GM21526 (cell line): ENCODE measurements at regions not wholly inside any gene's neighbourhood (a gene's known extent, or its start where the extent isn't known, plus 50 kb on each side); places are given as distances from the start of the nearest gene placed in this dataset.
A peak's percentile ranks its signal among the peaks of the same experiment; 100 is the strongest.
"Not testable (repeated sequence)": the region's sequence is repeated elsewhere in the genome, so short reads cannot be mapped to it uniquely, and the experiment has no call there.

Experiments
- ATAC-seq: cut with Tn5 transposase; IDR thresholded peaks from one replicate; pipeline ENCODE4 v1.9.1; 2021; ENCODE audit warnings: moderate library complexity; ENCODE audit not compliant: unreplicated experiment, low FRiP score

- no peak for ATAC-seq
Measured at GRCh38 chr13:111064661-111065060, 50.4 kb upstream of the ARHGEF7 start.

GRCh38 chr13:111062966-111063365, 52.1 kb upstream of the ARHGEF7 start:
- no peak for ATAC-seq

- ATAC-seq: no peak
Measured at GRCh38 chr13:111062305-111062704, 52.8 kb upstream of the ARHGEF7 start.

DNA sequence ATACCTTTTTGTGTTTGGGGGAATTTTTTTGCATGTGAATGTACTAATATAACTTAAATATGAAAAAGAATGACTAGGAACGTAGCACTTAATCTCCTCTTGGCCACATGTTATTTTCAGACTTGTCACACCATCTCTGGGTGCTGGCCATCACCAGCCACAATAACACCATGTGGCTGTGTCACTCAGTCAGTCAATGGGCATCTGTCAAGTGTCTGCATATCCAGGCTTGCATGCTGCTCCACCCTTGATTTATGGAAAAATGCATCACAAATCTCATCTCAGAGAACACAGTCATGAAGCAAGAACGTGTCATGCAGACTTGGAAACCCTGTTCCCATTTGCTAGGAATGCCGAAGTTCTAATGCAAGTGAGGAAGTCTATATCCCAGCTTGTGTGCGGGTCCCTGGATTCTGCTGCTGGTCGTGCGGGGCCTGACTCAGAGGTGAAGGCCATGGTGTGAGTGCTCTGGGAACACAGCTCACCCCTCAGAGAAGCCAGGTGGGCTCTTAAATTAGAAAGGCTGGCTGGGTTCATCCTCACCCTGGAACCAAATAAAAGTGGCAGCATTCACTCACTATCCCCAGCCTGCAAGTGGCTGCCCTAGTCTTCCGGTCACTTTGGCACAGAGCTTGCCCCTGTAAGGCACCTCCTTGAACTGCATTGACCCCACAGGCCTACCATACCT, 53.6 kb upstream of the ARHGEF7 start:
- no peak for ATAC-seq

DNA sequence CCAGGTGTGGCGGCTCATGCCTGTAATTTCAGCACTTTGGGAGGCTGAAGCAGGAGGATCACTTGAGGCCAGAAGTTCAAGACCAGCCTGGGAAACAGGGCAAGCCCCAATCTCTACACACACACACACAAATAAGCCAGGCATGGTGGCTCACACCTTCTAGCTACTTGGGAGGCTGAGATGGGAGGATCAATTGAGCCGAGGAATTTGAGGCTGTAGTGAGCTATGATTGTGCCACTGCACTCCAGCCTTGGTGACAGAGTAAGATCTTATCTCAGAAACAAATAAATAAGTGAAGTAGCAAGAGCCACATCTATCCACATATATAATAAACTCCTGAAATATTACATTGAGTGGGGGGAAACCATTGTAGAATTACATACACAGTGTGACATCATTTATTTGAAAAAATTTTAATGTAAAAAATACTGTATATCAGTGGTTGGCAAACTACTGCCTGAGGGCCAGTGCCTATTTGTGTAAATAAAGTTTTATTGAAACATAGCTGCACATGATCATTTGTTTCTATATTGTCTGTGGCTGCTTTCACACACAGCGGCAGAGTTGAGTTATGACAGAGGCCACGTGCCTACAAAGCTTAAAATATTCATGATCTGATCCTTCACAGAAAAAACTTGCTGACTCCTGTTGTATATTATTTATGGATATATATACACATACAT, 54.7 kb upstream of the ARHGEF7 start:
- no peak for ATAC-seq

GRCh38 chr13:111058796-111059506, 56.2 kb upstream of the ARHGEF7 start:
- no peak for ATAC-seq

- ATAC-seq: not testable (repeated sequence)
Measured at GRCh38 chr13:111058339-111058738, 56.8 kb upstream of the ARHGEF7 start.

GRCh38 chr13:111051726-111052232, 63.3 kb upstream of the ARHGEF7 start:
- ATAC-seq: not testable (repeated sequence)

- ATAC-seq: no peak
Measured at GRCh38 chr13:111051041-111051725, 63.9 kb upstream of the ARHGEF7 start.

DNA sequence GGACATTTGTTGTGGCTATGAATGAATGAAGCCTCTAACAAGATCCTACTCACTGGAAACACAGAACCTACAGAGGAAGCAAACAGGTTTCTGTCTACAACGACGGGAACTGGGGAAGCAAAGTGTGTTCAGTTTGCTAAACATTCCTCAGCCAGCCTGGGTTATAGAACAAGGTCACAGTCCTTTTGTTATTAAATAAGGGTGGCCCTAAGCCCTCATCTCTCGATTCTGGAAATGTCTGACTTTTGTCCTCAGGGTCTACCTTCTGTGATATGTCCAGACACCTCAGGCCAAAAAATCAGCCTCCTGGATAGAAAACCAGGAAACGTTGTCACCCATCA, 64.6 kb upstream of the ARHGEF7 start:
- no peak for ATAC-seq

DNA sequence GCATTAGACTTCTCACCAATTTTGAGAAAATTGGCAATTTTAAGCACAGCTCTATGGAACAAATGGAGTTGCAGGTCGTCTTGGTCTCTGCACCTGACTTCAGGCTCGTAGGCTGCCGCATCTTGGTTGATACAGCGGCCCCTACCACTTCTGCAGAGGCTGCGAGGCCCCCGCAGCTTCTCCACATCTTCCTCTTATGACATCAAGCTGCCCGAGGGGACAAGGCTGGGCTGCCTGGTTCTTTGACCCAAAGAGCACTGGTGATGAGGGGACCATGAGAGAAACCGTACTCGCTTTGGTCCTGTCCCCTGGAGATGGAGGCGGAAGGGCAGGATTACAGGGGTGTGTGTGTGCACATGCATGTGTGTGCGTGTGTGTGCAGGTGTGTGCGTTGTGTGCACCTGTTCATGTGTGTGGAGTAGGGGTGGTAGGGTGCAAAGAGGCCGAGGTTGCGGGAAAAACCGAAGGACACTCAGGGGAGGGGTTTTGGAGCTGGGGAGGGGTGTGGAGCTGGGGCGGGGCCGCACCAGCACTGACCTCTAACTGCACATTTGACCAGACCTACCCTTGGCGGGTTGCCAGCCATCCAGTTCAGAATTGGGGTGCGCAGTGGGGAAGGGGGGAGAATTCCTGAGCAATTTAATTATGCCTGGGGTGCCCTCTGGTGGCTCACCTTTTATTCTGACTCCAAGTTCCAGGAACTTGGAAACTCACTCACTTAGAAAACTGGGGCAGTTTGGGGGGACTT, 65.1 kb upstream of the ARHGEF7 start:
- no peak for ATAC-seq

DNA sequence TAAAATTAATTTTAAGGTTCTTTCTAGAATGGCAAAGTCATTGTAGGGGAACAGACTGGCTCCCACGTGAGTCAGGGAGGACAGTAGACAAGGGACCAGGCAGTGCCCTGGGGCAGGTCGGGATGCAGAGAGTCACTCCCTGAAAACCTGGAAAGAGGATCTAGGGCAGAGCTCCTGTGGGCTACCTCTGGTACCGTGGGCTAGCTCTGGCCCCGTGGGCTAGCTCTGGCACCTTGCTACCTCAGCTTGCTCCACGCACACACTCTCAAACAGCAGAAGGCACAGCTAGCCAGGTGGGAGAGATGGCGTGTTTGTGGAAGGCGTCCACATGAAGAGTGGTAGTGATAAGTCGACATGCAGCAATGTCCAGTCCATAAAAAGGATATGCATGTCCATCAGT, 66.7 kb upstream of the ARHGEF7 start:
- ATAC-seq: no peak

GRCh38 chr13:111047326-111047725, 67.8 kb upstream of the ARHGEF7 start:
- no peak for ATAC-seq

DNA sequence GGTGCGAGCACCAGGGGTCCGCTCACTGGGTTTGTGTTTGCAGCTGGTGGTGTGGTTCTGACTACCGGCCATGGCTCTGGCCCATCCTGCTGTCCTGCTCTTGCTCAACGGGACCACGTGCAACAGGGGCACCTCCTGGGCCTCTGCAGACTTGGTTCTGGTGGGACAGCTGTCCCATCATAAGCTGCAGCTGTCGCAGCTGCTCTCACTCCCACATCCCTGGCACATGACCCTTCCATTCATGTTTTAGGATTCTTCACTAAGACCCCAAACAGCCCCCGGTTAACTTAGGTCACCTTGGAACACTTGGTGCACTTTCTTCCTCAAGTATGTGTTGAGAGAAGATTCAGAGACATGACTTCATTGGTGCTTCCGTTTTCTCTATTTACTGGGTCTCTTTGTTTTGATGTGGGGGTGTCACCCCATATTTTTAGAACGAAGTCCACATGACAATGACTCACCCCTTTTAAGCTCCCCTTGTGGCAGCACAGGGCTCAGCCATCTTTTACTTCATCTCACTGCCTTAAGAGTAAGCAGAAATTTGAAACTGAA, 68.4 kb upstream of the ARHGEF7 start:
- ATAC-seq: peak; percentile 86

GRCh38 chr13:111045170-111045569, 69.9 kb upstream of the ARHGEF7 start:
- ATAC-seq: no peak

- no peak for ATAC-seq
Measured at GRCh38 chr13:111044087-111044830, 70.9 kb upstream of the ARHGEF7 start.

GRCh38 chr13:111043575-111043982, 71.5 kb upstream of the ARHGEF7 start:
- no peak for ATAC-seq

DNA sequence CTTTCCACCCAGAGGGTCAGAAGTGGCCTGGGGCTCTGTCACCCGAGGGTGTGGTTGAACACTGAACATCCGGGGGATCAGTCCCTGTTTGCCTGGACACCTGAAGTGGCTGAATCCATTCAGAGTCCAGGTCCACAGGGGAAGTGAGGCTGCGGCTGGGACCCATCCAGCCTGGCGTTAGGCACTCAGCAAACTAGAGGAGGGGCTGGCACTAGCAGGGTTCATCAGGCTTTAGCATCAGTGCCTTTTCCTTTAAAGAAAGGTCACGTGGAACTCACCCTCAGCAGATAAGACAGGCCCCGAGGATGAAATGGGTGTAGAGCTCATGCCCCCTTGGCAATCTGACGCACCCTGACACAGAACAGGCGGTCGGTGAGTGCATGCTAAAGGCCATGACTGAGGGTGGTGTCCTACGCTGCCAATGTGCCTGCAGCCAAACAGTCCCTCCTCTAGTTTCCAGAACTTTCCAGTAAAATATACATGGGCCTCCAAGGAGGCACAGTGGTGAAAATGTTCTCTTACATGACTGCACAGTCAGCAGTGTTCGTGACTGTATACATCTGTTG, 72.4 kb upstream of the ARHGEF7 start:
- no peak for ATAC-seq

GRCh38 chr13:111040830-111041229, 74.3 kb upstream of the ARHGEF7 start:
- no peak for ATAC-seq
